ENCODE measurements at regions not wholly inside any gene's neighbourhood (a gene's known extent, or its start where the extent isn't known, plus 50 kb on each side); places are given as distances from the start of the nearest gene placed in this dataset.

DNA sequence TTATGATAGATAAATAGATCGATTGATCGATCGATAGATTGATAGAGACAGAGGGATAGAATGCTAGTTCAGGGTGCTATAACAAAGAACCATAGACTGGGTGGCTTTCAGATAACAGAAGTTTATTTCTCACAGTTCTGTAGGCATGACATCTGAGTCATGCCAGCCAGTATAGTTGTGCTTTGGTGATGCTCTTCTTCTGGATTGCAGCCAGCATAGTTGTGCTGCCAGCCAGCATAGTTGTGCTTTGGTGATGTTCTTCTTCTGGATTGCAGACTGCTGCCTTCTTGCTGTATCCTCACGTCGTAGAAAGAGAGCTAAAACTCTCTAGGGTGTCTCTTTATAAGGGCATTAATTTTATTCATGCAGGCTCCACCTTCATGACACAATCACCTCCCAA, 860.8 kb downstream of the BRINP3 start:
- TF ChIP-seq ZFX (IDR thresholded peaks at IDR 0.05; ENCODE audit: borderline replicate concordance): no peak
- TF ChIP-seq, protein P1, sequence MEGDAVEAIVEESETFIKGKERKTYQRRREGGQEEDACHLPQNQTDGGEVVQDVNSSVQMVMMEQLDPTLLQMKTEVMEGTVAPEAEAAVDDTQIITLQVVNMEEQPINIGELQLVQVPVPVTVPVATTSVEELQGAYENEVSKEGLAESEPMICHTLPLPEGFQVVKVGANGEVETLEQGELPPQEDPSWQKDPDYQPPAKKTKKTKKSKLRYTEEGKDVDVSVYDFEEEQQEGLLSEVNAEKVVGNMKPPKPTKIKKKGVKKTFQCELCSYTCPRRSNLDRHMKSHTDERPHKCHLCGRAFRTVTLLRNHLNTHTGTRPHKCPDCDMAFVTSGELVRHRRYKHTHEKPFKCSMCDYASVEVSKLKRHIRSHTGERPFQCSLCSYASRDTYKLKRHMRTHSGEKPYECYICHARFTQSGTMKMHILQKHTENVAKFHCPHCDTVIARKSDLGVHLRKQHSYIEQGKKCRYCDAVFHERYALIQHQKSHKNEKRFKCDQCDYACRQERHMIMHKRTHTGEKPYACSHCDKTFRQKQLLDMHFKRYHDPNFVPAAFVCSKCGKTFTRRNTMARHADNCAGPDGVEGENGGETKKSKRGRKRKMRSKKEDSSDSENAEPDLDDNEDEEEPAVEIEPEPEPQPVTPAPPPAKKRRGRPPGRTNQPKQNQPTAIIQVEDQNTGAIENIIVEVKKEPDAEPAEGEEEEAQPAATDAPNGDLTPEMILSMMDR (IDR thresholded peaks at IDR 0.05): no peak
- no peak overlapping the region for H3K27ac ChIP-seq

DNA sequence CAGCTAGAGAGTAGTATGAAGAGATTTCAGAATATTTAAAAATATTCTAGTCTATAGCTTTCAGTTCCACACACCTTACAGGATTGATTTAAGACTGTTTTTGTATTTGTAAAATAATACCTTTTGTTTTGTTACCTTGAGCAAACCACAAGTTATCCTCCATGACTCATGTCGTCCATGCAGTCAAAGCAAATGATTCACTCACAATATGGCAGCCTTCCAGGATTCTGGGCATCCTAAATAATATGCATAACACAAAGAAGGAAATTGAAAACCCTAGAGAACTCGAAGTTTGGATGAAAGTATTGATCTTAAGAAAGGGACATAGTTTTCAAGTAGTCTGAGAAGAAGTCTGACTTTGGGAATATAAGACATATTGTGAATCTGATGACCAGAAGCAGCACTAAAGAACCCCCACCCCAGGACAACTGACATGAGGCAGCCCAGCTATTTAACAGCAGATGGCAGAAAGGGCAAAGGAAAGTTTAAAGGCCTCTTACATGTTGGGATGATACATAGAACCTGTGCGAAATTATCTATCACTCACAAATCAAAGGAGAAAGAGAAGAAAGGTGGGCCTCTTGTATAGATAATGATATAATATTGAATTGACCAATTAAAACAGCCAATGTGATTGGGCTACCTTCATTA, 857.9 kb downstream of the BRINP3 start:
- TF ChIP-seq ZFX (IDR thresholded peaks at IDR 0.05; ENCODE audit: borderline replicate concordance): no peak
- TF ChIP-seq, protein P1 (IDR thresholded peaks at IDR 0.05): no peak; the same call in 1 of the 2 replicates
- peak overlapping the region; percentile 7; the same call in 1 of the 2 replicates for H3K27ac ChIP-seq

DNA sequence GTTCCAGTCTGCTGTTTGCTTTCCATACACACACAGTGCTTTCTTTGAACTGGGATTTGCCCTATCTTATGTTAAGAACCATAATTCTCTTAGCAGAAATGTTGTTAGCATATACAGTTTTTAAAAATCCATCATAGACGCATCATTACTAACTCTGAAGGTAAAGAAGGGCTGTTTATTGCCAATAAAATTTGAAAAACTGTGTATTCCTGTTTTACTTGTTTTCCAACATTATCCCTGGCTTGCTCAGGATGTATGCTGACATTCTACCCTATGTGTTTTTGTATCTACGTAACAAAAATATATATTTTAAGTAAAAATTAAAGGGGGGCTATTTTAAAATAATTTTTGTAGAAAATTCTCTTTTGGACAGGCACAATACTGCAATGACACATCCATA, 857.2 kb downstream of the BRINP3 start:
- H3K27ac ChIP-seq: peak overlapping the region; percentile 7; the same call in 1 of the 2 replicates
- TF ChIP-seq, protein P1 (IDR thresholded peaks at IDR 0.05): no peak

DNA sequence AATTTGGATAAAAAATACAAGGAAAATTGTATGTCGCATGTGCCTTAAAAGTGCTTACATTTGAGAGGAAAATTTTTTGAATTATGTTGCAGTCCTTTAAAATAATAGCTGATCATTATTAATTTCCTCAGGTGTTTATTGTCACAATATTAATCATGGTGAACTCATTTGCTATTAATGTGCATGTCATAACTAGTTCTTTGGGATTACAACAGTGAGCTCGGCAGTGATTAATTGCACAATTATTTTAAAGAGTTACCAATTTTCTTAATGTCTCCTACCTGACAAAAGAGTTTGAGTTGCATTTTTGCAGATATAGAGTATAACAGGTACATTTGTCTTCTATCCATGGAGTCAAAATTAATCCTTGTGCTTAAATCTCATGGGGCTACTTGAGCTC, 854.3 kb downstream of the BRINP3 start:
- no peak overlapping the region for H3K27ac ChIP-seq
- no peak for TF ChIP-seq ZFX (IDR thresholded peaks at IDR 0.05; ENCODE audit: borderline replicate concordance)
- TF ChIP-seq, protein P1 (IDR thresholded peaks at IDR 0.05): no peak

DNA sequence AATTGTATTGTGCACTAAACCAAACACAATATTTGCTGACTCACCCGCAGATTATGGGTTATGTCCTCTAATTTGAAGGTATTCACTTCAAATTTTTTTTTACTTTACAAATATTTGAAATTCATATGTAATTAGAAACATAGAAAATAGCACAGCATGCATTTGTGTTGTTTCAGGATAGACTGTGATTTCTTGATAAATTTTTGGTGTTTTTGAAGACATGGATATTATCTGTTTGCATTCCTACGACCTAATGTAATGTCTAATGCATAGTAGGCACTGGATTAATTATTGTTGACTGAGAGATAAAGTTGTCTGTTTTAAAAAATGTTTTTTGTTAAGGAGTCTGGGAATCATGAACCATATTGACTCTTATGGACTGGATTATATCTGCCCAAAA, 850.2 kb downstream of the BRINP3 start:
- no peak overlapping the region for H3K27ac ChIP-seq
- TF ChIP-seq, protein P1 (IDR thresholded peaks at IDR 0.05): no peak
- no peak for TF ChIP-seq ZFX (IDR thresholded peaks at IDR 0.05; ENCODE audit: borderline replicate concordance)

DNA sequence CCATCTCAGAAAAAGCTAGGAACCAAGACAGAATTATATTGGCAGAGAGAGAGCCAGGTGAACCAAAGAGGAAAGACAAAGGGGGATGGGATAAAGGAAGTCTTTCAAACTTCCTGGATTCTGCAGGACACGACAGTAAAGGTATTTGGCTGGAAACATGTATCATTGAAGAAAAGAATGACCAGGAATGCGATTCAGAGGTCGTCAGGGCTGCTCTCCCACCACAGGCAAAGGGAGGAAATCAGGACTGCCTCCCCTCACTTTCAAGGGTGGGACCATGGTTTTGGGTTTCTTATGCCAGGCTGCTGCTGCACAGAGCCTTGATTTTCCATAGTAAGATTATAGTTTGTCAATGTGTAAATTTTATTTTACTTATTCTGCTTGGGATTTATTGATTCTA, 848.8 kb downstream of the BRINP3 start:
- TF ChIP-seq, protein P1 (IDR thresholded peaks at IDR 0.05): no peak
- no peak for TF ChIP-seq ZFX (IDR thresholded peaks at IDR 0.05; ENCODE audit: borderline replicate concordance)
- no peak overlapping the region for H3K27ac ChIP-seq

DNA sequence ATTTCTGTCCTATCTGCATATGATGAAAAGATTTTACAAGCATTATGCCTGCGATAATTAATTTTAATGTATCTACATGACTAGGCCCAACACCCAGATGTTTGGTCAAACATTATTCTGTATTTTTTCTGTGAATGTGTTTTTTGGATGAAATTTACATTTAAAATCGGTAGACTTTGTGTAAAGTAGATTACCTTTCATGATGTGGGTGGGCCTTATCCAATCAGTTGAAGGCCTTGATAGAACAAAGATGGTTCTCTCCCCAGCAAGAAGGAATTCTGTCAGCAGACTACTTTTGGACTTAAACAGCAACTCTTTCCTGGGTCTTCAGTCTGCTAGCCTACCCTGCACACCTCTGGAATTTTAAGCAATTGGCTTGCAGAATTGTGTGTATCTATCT, 844.0 kb downstream of the BRINP3 start:
- TF ChIP-seq, protein P1 (IDR thresholded peaks at IDR 0.05): no peak
- no peak for TF ChIP-seq ZFX (IDR thresholded peaks at IDR 0.05; ENCODE audit: borderline replicate concordance)
- no peak overlapping the region for H3K27ac ChIP-seq

All from 22Rv1 (cell line).